ENCODE measurements at regions not wholly inside any gene's neighbourhood (a gene's known extent, or its start where the extent isn't known, plus 50 kb on each side); places are given as distances from the start of the nearest gene placed in this dataset.

DNA sequence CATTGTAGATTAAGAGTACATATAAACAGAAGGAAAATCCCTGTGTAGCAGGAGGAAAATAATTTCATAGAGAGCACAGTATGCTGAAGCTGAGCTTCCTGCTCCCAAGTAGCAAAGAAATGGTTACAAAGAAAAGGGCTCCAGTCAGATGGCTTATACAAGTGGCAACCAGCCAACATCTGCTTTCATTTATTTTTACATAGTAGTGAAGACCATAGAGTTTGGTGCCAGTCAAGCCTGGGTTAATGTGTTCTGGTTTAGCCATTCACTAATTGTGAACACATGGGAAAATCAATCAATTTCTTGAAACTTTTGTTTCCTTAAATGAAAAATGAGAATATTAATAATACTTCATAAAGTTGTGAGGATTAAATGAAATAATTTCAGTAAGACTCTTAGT is 111.3 kb upstream of the ELOVL6 start:
- DNase-seq, result no peak
- Histone ChIP-seq H3K27me3 (replicated peaks) (no peaks in the 10 kb centered on the region), H3K36me3 (replicated peaks) (no peaks in the 10 kb centered on the region), H3K27ac (no peak overlapping the region), H3K4me3 (ENCODE audit: low read depth, low read length) (no peak overlapping the region)
- in situ Hi-C loops (cut with HindIII; ENCODE audit: low pct_ligation_motif_present, low sequenced_read_pairs), result no loop called here
- TF ChIP-seq, protein P1, sequence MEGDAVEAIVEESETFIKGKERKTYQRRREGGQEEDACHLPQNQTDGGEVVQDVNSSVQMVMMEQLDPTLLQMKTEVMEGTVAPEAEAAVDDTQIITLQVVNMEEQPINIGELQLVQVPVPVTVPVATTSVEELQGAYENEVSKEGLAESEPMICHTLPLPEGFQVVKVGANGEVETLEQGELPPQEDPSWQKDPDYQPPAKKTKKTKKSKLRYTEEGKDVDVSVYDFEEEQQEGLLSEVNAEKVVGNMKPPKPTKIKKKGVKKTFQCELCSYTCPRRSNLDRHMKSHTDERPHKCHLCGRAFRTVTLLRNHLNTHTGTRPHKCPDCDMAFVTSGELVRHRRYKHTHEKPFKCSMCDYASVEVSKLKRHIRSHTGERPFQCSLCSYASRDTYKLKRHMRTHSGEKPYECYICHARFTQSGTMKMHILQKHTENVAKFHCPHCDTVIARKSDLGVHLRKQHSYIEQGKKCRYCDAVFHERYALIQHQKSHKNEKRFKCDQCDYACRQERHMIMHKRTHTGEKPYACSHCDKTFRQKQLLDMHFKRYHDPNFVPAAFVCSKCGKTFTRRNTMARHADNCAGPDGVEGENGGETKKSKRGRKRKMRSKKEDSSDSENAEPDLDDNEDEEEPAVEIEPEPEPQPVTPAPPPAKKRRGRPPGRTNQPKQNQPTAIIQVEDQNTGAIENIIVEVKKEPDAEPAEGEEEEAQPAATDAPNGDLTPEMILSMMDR (IDR thresholded peaks at IDR 0.05; ENCODE audit: low read depth, low read length, missing control alignments), result no peak

DNA sequence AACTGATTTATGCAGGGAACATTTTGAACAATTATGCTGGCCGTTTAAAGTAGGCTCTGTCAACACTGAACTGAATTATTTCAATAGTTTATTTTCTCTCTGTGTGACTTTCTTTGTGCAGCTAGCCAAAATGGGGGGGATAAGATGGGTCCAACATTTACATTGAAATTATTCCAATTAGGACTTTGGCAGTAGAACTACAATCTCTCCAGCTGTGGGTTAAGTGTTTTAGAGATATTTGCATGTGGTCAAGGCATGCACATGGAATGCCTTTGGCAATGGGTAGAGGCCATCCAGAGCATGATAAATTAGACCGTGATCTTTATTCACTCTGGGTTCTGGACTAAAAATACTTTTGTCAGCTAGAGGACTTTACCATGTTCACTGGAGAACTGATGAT is 107.9 kb upstream of the ELOVL6 start:
- DNase-seq, result no peak
- TF ChIP-seq, protein P1 (IDR thresholded peaks at IDR 0.05; ENCODE audit: low read depth, low read length, missing control alignments), result no peak
- no peak overlapping the region for H3K4me3 ChIP-seq (ENCODE audit: low read depth, low read length)
- H3K27ac ChIP-seq, result no peak overlapping the region
- H3K36me3 ChIP-seq (replicated peaks), result no peaks in the 10 kb centered on the region
- no peaks in the 10 kb centered on the region for H3K27me3 ChIP-seq (replicated peaks)
- in situ Hi-C loops (cut with HindIII; ENCODE audit: low pct_ligation_motif_present, low sequenced_read_pairs), result no loop called here

DNA sequence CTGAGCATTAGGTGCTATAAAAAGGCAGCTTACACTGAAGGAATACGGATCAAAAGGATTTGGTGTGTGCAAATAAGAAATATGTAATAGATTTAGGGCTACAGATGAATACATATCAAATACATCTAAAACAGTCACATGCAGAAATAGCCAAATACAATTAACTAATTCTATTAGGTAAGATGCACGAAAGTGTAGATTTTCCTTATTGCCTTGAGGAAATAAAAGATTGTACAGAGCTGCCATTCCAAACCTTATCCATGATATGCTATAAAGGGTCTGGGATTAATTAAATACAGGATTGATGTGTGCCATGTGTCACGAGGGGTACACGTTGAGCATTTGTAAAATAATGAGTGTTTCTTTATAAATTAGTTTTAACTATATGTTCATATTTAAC is 107.0 kb upstream of the ELOVL6 start:
- Histone ChIP-seq H3K27me3 (replicated peaks) (no peaks in the 10 kb centered on the region), H3K36me3 (replicated peaks) (no peaks in the 10 kb centered on the region), H3K4me3 (ENCODE audit: low read depth, low read length) (no peak overlapping the region), H3K27ac (no peak overlapping the region)
- in situ Hi-C loops (cut with HindIII; ENCODE audit: low pct_ligation_motif_present, low sequenced_read_pairs), result no loop called here
- TF ChIP-seq, protein P1 (IDR thresholded peaks at IDR 0.05; ENCODE audit: low read depth, low read length, missing control alignments), result no peak
- no peak for DNase-seq

DNA sequence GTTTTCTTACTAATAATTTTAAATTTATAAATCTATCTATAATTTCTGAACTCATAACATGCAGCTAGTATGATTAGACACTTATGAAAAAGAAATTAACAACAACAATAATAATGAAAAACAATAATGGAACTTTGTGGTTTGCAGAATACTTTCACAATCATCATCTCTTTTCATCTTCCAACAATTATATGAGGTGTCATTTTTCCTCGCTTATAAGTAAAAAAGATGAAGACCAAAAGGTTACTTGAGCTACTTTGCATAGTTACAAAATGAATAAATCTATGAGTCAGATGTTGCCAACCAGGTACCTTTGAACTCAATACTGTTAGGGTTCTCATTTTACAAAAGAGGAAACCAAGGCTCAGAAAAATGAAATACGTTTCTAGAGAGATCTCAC is 98.5 kb upstream of the ELOVL6 start:
- Histone ChIP-seq H3K27ac (no peak overlapping the region), H3K4me3 (ENCODE audit: low read depth, low read length) (no peak overlapping the region), H3K27me3 (replicated peaks) (no peaks in the 10 kb centered on the region), H3K36me3 (replicated peaks) (no peaks in the 10 kb centered on the region)
- in situ Hi-C loops (cut with HindIII; ENCODE audit: low pct_ligation_motif_present, low sequenced_read_pairs), result no loop called here
- TF ChIP-seq, protein P1 (IDR thresholded peaks at IDR 0.05; ENCODE audit: low read depth, low read length, missing control alignments), result no peak
- DNase-seq, result no peak

GRCh38 chr4:110294165-110294564 is 95.8 kb upstream of the ELOVL6 start:
- no peaks in the 10 kb centered on the region for H3K27me3 ChIP-seq (replicated peaks)
- H3K27ac ChIP-seq, result no peak overlapping the region
- TF ChIP-seq, protein P1 (IDR thresholded peaks at IDR 0.05; ENCODE audit: low read depth, low read length, missing control alignments), result no peak
- in situ Hi-C loops (cut with HindIII; ENCODE audit: low pct_ligation_motif_present, low sequenced_read_pairs), result no loop called here
- H3K4me3 ChIP-seq (ENCODE audit: low read depth, low read length), result no peak overlapping the region
- DNase-seq, result no peak
- H3K36me3 ChIP-seq (replicated peaks), result no peaks in the 10 kb centered on the region

- no peak overlapping the region for H3K27ac ChIP-seq
- H3K27me3 ChIP-seq (replicated peaks), result no peaks in the 10 kb centered on the region
- TF ChIP-seq, protein P1 (IDR thresholded peaks at IDR 0.05; ENCODE audit: low read depth, low read length, missing control alignments), result no peak
- in situ Hi-C loops (cut with HindIII; ENCODE audit: low pct_ligation_motif_present, low sequenced_read_pairs), result no loop called here
- no peak for DNase-seq
- no peak overlapping the region for H3K4me3 ChIP-seq (ENCODE audit: low read depth, low read length)
- H3K36me3 ChIP-seq (replicated peaks), result no peaks in the 10 kb centered on the region
Observed at GRCh38 chr4:110292994-110293744, 94.8 kb upstream of the ELOVL6 start.

Measured in brain microvascular endothelial cell (primary cell).